GM13976 (cell line): ENCODE measurements at regions not wholly inside any gene's neighbourhood (a gene's known extent, or its start where the extent isn't known, plus 50 kb on each side); places are given as distances from the start of the nearest gene placed in this dataset.

Experiments
- DNase-seq: peaks from one replicate; pipeline ENCODE4 v3.0.0; 2012; ENCODE audit warnings: low spot score
- in situ Hi-C: fragments of 300-500 bp; cut with MboI; formaldehyde crosslinking; loops from one replicate; pipeline ENCODE4 v1.12.0; 2022; ENCODE audit warnings: low sequenced_read_pairs, mixed read lengths, inconsistent platforms; ENCODE audit not compliant: unreplicated experiment
- TF ChIP-seq, protein P1 (sequence below): IDR thresholded peaks from 2 replicates; pipeline ENCODE4 v1.5.1; 2012; ENCODE audit warnings: borderline replicate concordance, mild to moderate bottlenecking; ENCODE audit not compliant: insufficient read depth; ENCODE audit errors: extremely low read depth, missing control alignments, control extremely low read depth

DNA sequence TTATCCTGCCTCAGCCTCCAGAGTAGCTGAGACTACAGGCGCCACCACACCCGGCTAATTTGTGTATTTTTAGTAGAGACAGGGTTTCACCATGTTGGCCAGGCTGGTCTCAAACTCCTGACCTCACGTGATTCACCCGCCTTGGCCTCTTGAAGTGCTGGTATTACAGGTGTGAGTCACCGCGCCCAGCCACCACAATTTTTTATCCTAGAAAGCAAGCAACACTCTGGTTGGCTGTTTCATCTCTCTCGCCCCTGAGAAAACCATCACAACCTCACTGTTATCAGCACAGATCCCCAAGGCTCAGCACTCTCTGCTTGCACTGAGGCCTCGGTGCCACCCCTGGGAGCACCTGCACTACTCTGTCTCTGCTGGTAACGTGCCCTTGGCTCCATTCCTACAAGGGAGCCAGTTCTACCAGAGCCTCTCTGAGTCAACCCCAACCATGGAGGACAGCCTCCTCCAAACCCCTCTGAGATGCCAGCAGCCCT lies 134.8 kb upstream of the AGAP1 start:
- DNase-seq = no peak
- TF ChIP-seq, protein P1, sequence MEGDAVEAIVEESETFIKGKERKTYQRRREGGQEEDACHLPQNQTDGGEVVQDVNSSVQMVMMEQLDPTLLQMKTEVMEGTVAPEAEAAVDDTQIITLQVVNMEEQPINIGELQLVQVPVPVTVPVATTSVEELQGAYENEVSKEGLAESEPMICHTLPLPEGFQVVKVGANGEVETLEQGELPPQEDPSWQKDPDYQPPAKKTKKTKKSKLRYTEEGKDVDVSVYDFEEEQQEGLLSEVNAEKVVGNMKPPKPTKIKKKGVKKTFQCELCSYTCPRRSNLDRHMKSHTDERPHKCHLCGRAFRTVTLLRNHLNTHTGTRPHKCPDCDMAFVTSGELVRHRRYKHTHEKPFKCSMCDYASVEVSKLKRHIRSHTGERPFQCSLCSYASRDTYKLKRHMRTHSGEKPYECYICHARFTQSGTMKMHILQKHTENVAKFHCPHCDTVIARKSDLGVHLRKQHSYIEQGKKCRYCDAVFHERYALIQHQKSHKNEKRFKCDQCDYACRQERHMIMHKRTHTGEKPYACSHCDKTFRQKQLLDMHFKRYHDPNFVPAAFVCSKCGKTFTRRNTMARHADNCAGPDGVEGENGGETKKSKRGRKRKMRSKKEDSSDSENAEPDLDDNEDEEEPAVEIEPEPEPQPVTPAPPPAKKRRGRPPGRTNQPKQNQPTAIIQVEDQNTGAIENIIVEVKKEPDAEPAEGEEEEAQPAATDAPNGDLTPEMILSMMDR = no peak
- in situ Hi-C loops = no loop called here

DNA sequence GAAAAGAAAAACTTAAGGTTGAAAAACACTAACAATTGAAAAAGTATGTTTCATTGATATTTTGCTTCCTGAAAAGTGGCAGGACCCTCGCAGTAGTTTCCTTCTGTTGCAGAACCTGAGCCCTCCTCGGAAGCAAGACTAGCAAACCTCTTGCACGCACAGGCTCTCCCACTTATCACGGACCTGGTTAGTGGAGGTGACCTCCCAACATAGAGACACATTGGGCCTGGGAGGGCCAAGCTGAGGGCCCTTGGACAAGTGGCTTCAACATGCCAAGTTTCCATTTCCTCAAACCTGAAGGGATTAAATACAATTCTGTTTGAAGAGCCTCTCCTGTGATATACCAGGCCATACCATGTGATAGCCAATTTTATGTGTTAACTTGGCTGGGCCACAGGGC lies 133.4 kb upstream of the AGAP1 start:
- in situ Hi-C loops = no loop called here
- TF ChIP-seq, protein P1 = no peak
- DNase-seq = no peak

DNA sequence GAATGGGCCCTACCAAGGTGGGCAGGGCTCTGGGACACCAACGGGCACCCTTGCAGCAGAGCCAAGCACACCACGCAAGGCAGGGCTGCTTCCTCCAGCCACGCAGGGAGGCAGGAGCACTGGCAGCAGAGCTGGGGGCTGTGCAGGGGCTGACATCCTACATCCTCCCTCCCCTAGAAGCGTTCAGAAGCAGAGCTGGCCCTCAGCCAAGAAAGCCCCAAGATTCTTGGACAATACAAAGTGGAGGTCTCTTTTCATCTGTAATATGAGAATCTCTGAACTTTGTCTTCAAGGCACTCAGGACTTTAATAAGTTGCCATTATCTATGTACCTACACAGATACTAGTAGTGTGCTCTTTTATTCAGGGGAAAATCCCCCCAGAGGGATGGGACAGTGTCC lies 128.1 kb upstream of the AGAP1 start:
- no peak for DNase-seq
- TF ChIP-seq, protein P1 = no peak
- in situ Hi-C loops = no loop called here

GRCh38 chr2:235366390-235366789 lies 127.5 kb upstream of the AGAP1 start:
- TF ChIP-seq, protein P1 = no peak
- DNase-seq = no peak
- in situ Hi-C loops = no loop called here

- no peak for DNase-seq
- TF ChIP-seq, protein P1 = no peak
- in situ Hi-C loops = no loop called here
Observed at GRCh38 chr2:235366807-235367206, 127.0 kb upstream of the AGAP1 start.

GRCh38 chr2:235371018-235371417 lies 122.8 kb upstream of the AGAP1 start:
- TF ChIP-seq, protein P1 = no peak
- DNase-seq = no peak
- in situ Hi-C loops = no loop called here

GRCh38 chr2:235373171-235373570 lies 120.7 kb upstream of the AGAP1 start:
- no peak for DNase-seq
- in situ Hi-C loops = no loop called here
- TF ChIP-seq, protein P1 = no peak
